Vagina (tissue), 2 donors: ENCODE measurements at regions not wholly inside any gene's neighbourhood (a gene's known extent, or its start where the extent isn't known, plus 50 kb on each side); places are given as distances from the start of the nearest gene placed in this dataset.

ENCODE experiments used
- DNase-seq, 2 donors: peaks; one replicate each; pipeline ENCODE4 v3.0.0-alpha.2; 2017; ENCODE audit errors: extremely low spot score in 2 of 2
- H3K27ac ChIP-seq: fragments of 200-600 bp; sonication (generic); one replicate; pipeline ENCODE4 v1.5.1; 2019
- H3K27me3 ChIP-seq: fragments of 200-600 bp; sonication (generic); one replicate; pipeline ENCODE4 v1.5.1; 2019
- H3K36me3 ChIP-seq, 2 donors: fragments of 200-600 bp; sonication (generic); one replicate each; pipeline ENCODE4 v1.5.1; 2017 to 2019
- H3K4me1 ChIP-seq: fragments of 200-600 bp; sonication (generic); one replicate; pipeline ENCODE4 v1.5.1; 2019
- H3K4me3 ChIP-seq, 2 donors: fragments of 200-600 bp; sonication (generic); 1 replicate in 1 of 2; 2 replicates in 1 of 2; pipeline ENCODE4 v1.5.1; 2016 to 2019
- H3K9me3 ChIP-seq: fragments of 200-600 bp; sonication (generic); one replicate; pipeline ENCODE4 v1.5.1; 2019
- CTCF ChIP-seq, 3 experiments: fragments of 450-650 bp in 2 of 3; fragments of 200-600 bp in 1 of 3; sonication (generic) in 1 of 3; IDR thresholded peaks; one replicate each; pipeline ENCODE4 v1.5.1; 2017 to 2019; ENCODE audit warnings: antibody characterized with exemption in 3 of 3, mild to moderate bottlenecking in 2 of 3, moderate library complexity in 2 of 3
- POLR2A ChIP-seq, 2 donors: fragments of 450-650 bp; IDR thresholded peaks; one replicate each; pipeline ENCODE4 v1.6.1; 2017; ENCODE audit warnings: antibody characterized with exemption in 2 of 2, mild to moderate bottlenecking in 2 of 2, moderate library complexity in 2 of 2
- POLR2AphosphoS5 ChIP-seq, 2 donors: sonication (generic); formaldehyde crosslinking; IDR thresholded peaks; one replicate each; pipeline ENCODE4 v1.9.0; 2017; ENCODE audit warnings: antibody characterized with exemption in 2 of 2, mild to moderate bottlenecking in 2 of 2, low read depth in 1 of 2; ENCODE audit not compliant: insufficient read depth in 1 of 2
- intact Hi-C: fragments of 100-400 bp; cut with DNase I; formaldehyde crosslinking; loops from one replicate; pipeline ENCODE4 v1.15.1; 2023

- H3K27ac ChIP-seq: no peak overlapping the region
- peaks cover 12% of the 10 kb centered on the region for H3K4me1 ChIP-seq
- intact Hi-C loops: no loop called here
- no peaks in the 10 kb centered on the region for H3K36me3 ChIP-seq
- TF ChIP-seq CTCF (IDR thresholded peaks at IDR 0.05): no peak
- no peak for TF ChIP-seq POLR2AphosphoS5 (IDR thresholded peaks at IDR 0.05; ENCODE audit: insufficient read depth in 1 of 2, low read depth in 1 of 2)
- no peak overlapping the region for H3K4me3 ChIP-seq
- no peaks in the 10 kb centered on the region for H3K9me3 ChIP-seq
- H3K27me3 ChIP-seq: no peaks in the 10 kb centered on the region
- DNase-seq: no peak
Measured at GRCh38 chr5:74951865-74952264, 85.7 kb upstream of the FAM169A start.

GRCh38 chr5:74950836-74951515 is 84.8 kb upstream of the FAM169A start:
- no peak for DNase-seq
- intact Hi-C loops: no loop called here
- Histone ChIP-seq H3K27me3 (no peaks in the 10 kb centered on the region), H3K4me1 (peaks cover 12% of the 10 kb centered on the region), H3K9me3 (no peaks in the 10 kb centered on the region), H3K27ac (no peak overlapping the region), H3K36me3 (no peaks in the 10 kb centered on the region), H3K4me3 (no peak overlapping the region)
- TF ChIP-seq POLR2AphosphoS5 (IDR thresholded peaks at IDR 0.05; ENCODE audit: insufficient read depth in 1 of 2, low read depth in 1 of 2) (no peak), CTCF (IDR thresholded peaks at IDR 0.05) (no peak), POLR2A (IDR thresholded peaks at IDR 0.05) (no peak)

- H3K27ac ChIP-seq: no peak overlapping the region
- no peak for DNase-seq
- TF ChIP-seq CTCF (IDR thresholded peaks at IDR 0.05): no peak
- no peak for TF ChIP-seq POLR2AphosphoS5 (IDR thresholded peaks at IDR 0.05; ENCODE audit: insufficient read depth in 1 of 2, low read depth in 1 of 2)
- H3K9me3 ChIP-seq: no peaks in the 10 kb centered on the region
- H3K27me3 ChIP-seq: no peaks in the 10 kb centered on the region
- no peak overlapping the region for H3K4me3 ChIP-seq
- H3K4me1 ChIP-seq: peaks cover 12% of the 10 kb centered on the region
- H3K36me3 ChIP-seq: no peaks in the 10 kb centered on the region
- intact Hi-C loops: no loop called here
Measured at GRCh38 chr5:74949976-74950375, 83.8 kb upstream of the FAM169A start.

- H3K27me3 ChIP-seq: no peaks in the 10 kb centered on the region
- H3K4me3 ChIP-seq: no peak overlapping the region
- intact Hi-C loops: no loop called here
- H3K36me3 ChIP-seq: no peaks in the 10 kb centered on the region
- no peak overlapping the region for H3K27ac ChIP-seq
- no peak for DNase-seq
- H3K9me3 ChIP-seq: no peaks in the 10 kb centered on the region
- no peak for TF ChIP-seq POLR2AphosphoS5 (IDR thresholded peaks at IDR 0.05; ENCODE audit: insufficient read depth in 1 of 2, low read depth in 1 of 2)
- no peak for TF ChIP-seq CTCF (IDR thresholded peaks at IDR 0.05)
- TF ChIP-seq POLR2A (IDR thresholded peaks at IDR 0.05): no peak
- H3K4me1 ChIP-seq: peaks cover 12% of the 10 kb centered on the region
Measured at GRCh38 chr5:74948031-74948546, 81.9 kb upstream of the FAM169A start.

- Histone ChIP-seq H3K27ac (no peak overlapping the region), H3K4me3 (no peak overlapping the region), H3K36me3 (no peaks in the 10 kb centered on the region), H3K4me1 (peaks cover 12% of the 10 kb centered on the region), H3K9me3 (no peaks in the 10 kb centered on the region), H3K27me3 (no peaks in the 10 kb centered on the region)
- no peak for DNase-seq
- no peak for TF ChIP-seq POLR2A (IDR thresholded peaks at IDR 0.05)
- no peak for TF ChIP-seq CTCF (IDR thresholded peaks at IDR 0.05)
- TF ChIP-seq POLR2AphosphoS5 (IDR thresholded peaks at IDR 0.05; ENCODE audit: insufficient read depth in 1 of 2, low read depth in 1 of 2): no peak
- intact Hi-C loops: no loop called here
Measured at GRCh38 chr5:74946471-74946870, 80.3 kb upstream of the FAM169A start.
